Dermis blood vessel endothelial cell (primary cell): ENCODE measurements at regions not wholly inside any gene's neighbourhood (a gene's known extent, or its start where the extent isn't known, plus 50 kb on each side); places are given as distances from the start of the nearest gene placed in this dataset.

ENCODE experiments used
- DNase-seq: peaks from one replicate; pipeline ENCODE4 v3.0.0; 2010

GRCh38 chr18:21997207-21998143 lies 171.9 kb upstream of the GATA6 start:
- peak; percentile 70 for DNase-seq

- DNase-seq: no peak
Measured at GRCh38 chr18:21998486-21998885, 170.9 kb upstream of the GATA6 start.

- no peak for DNase-seq
Measured at GRCh38 chr18:22001912-22002487, 167.4 kb upstream of the GATA6 start.

GRCh38 chr18:22005191-22005841 lies 164.1 kb upstream of the GATA6 start:
- no peak for DNase-seq

- no peak for DNase-seq
Measured at GRCh38 chr18:22006458-22006857, 162.9 kb upstream of the GATA6 start.

- DNase-seq: no peak
Measured at GRCh38 chr18:22009242-22009641, 160.1 kb upstream of the GATA6 start.

GRCh38 chr18:22013993-22014392 lies 155.4 kb upstream of the GATA6 start:
- DNase-seq: no peak

- DNase-seq: no peak
Measured at GRCh38 chr18:22015156-22015555, 154.2 kb upstream of the GATA6 start.

GRCh38 chr18:22018366-22018765 lies 151.0 kb upstream of the GATA6 start:
- DNase-seq: no peak

- DNase-seq: no peak
Measured at GRCh38 chr18:22019193-22019592, 150.2 kb upstream of the GATA6 start.

GRCh38 chr18:22020127-22020866 lies 149.1 kb upstream of the GATA6 start:
- no peak for DNase-seq

- DNase-seq: no peak
Measured at GRCh38 chr18:22020867-22021370, 148.5 kb upstream of the GATA6 start.

GRCh38 chr18:22021701-22022100 lies 147.7 kb upstream of the GATA6 start:
- DNase-seq: no peak

GRCh38 chr18:22024924-22025323 lies 144.5 kb upstream of the GATA6 start:
- no peak for DNase-seq

- no peak for DNase-seq
Measured at GRCh38 chr18:22026362-22026761, 143.0 kb upstream of the GATA6 start.

GRCh38 chr18:22026889-22027288 lies 142.5 kb upstream of the GATA6 start:
- no peak for DNase-seq

GRCh38 chr18:22031611-22032010 lies 137.8 kb upstream of the GATA6 start:
- DNase-seq: no peak

- DNase-seq: peak; percentile 58
Measured at GRCh38 chr18:22032392-22032961, 136.9 kb upstream of the GATA6 start.

- no peak for DNase-seq
Measured at GRCh38 chr18:22033085-22033484, 136.3 kb upstream of the GATA6 start.

- no peak for DNase-seq
Measured at GRCh38 chr18:22034276-22034675, 135.1 kb upstream of the GATA6 start.

- no peak for DNase-seq
Measured at GRCh38 chr18:22040533-22040932, 128.9 kb upstream of the GATA6 start.

GRCh38 chr18:22043837-22044236 lies 125.6 kb upstream of the GATA6 start:
- no peak for DNase-seq
